ENCODE measurements at regions not wholly inside any gene's neighbourhood (a gene's known extent, or its start where the extent isn't known, plus 50 kb on each side); places are given as distances from the start of the nearest gene placed in this dataset.

GRCh38 chr6:167578371-167578901, 248.3 kb upstream of the AFDN start:
- H3K4me2 ChIP-seq (ENCODE audit: low read length) = no peak overlapping the region
- no peaks in the 10 kb centered on the region for H3K36me3 ChIP-seq (ENCODE audit: control insufficient read depth, low read length)
- H3F3A ChIP-seq (ENCODE audit: control insufficient read depth, insufficient read depth) = no peaks in the 10 kb centered on the region
- H3K9me2 ChIP-seq (replicated peaks; ENCODE audit: control insufficient read depth, low read length) = no peaks in the 10 kb centered on the region
- H3K27me3 ChIP-seq (ENCODE audit: control insufficient read depth, low read length) = no peaks in the 10 kb centered on the region
- no peaks in the 10 kb centered on the region for H3K9me3 ChIP-seq (ENCODE audit: control insufficient read depth, insufficient read depth, low read length)
- TF ChIP-seq EZH2phosphoT487 (IDR thresholded peaks at IDR 0.05; ENCODE audit: borderline replicate concordance, low read length) (no peak), CTCF (IDR thresholded peaks at IDR 0.05; ENCODE audit: low read depth, low read length, poor library complexity, severe bottlenecking) (no peak)
- no peaks in the 10 kb centered on the region for H3K4me1 ChIP-seq (ENCODE audit: control insufficient read depth, low read length)
- no peaks in the 10 kb centered on the region for H3K79me2 ChIP-seq (ENCODE audit: control insufficient read depth, low read length)
- no peak overlapping the region for H3K27ac ChIP-seq (ENCODE audit: low read depth, low read length)
- H4K20me1 ChIP-seq (ENCODE audit: control insufficient read depth, insufficient read depth, low read depth, low read length) = no peaks in the 10 kb centered on the region
- H3K4me3 ChIP-seq (ENCODE audit: low read length) = no peak overlapping the region

- no peaks in the 10 kb centered on the region for H3K79me2 ChIP-seq (ENCODE audit: control insufficient read depth, low read length)
- no peaks in the 10 kb centered on the region for H4K20me1 ChIP-seq (ENCODE audit: control insufficient read depth, insufficient read depth, low read depth, low read length)
- TF ChIP-seq CTCF (IDR thresholded peaks at IDR 0.05; ENCODE audit: low read depth, low read length, poor library complexity, severe bottlenecking) (no peak), EZH2phosphoT487 (IDR thresholded peaks at IDR 0.05; ENCODE audit: borderline replicate concordance, low read length) (no peak)
- no peak overlapping the region for H3K4me2 ChIP-seq (ENCODE audit: low read length)
- H3K27me3 ChIP-seq (ENCODE audit: control insufficient read depth, low read length) = no peaks in the 10 kb centered on the region
- H3K27ac ChIP-seq (ENCODE audit: low read depth, low read length) = no peak overlapping the region
- no peaks in the 10 kb centered on the region for H3K36me3 ChIP-seq (ENCODE audit: control insufficient read depth, low read length)
- H3K9me3 ChIP-seq (ENCODE audit: control insufficient read depth, insufficient read depth, low read length) = no peaks in the 10 kb centered on the region
- no peak overlapping the region for H3K4me3 ChIP-seq (ENCODE audit: low read length)
- no peaks in the 10 kb centered on the region for H3F3A ChIP-seq (ENCODE audit: control insufficient read depth, insufficient read depth)
- H3K4me1 ChIP-seq (ENCODE audit: control insufficient read depth, low read length) = no peaks in the 10 kb centered on the region
- no peaks in the 10 kb centered on the region for H3K9me2 ChIP-seq (replicated peaks; ENCODE audit: control insufficient read depth, low read length)
Observed at GRCh38 chr6:167579806-167580618, 246.7 kb upstream of the AFDN start.

GRCh38 chr6:167580619-167580911, 246.1 kb upstream of the AFDN start:
- Histone ChIP-seq H3F3A (ENCODE audit: control insufficient read depth, insufficient read depth) (no peaks in the 10 kb centered on the region), H3K9me3 (ENCODE audit: control insufficient read depth, insufficient read depth, low read length) (no peaks in the 10 kb centered on the region), H3K4me1 (ENCODE audit: control insufficient read depth, low read length) (no peaks in the 10 kb centered on the region), H4K20me1 (ENCODE audit: control insufficient read depth, insufficient read depth, low read depth, low read length) (no peaks in the 10 kb centered on the region), H3K79me2 (ENCODE audit: control insufficient read depth, low read length) (no peaks in the 10 kb centered on the region), H3K4me3 (ENCODE audit: low read length) (no peak overlapping the region), H3K27me3 (ENCODE audit: control insufficient read depth, low read length) (0 out of 2 replicates have a peak, but pooled peaks cover 3% of the 10 kb centered on the region), H3K4me2 (ENCODE audit: low read length) (no peak overlapping the region), H3K36me3 (ENCODE audit: control insufficient read depth, low read length) (no peaks in the 10 kb centered on the region), H3K27ac (ENCODE audit: low read depth, low read length) (no peak overlapping the region), H3K9me2 (replicated peaks; ENCODE audit: control insufficient read depth, low read length) (no peaks in the 10 kb centered on the region)
- no peak for TF ChIP-seq CTCF (IDR thresholded peaks at IDR 0.05; ENCODE audit: low read depth, low read length, poor library complexity, severe bottlenecking)

Data from DOHH2 (cell line).